ENCODE measurements at regions not wholly inside any gene's neighbourhood (a gene's known extent, or its start where the extent isn't known, plus 50 kb on each side); places are given as distances from the start of the nearest gene placed in this dataset.
"Not testable (repeated sequence)": the region's sequence is repeated elsewhere in the genome, so short reads cannot be mapped to it uniquely, and the experiment has no call there.

GRCh38 chr9:16062542-16063240 lies 509.8 kb downstream of the CCDC171 start:
- no peak for DNase-seq (ENCODE audit: low spot score)
- Mint-ChIP-seq H3K27ac (no peak overlapping the region), H3K4me3 (ENCODE audit: low read depth) (no peak overlapping the region), H3K27me3 (ENCODE audit: low read depth) (no peaks in the 10 kb centered on the region), H3K9me3 (no peaks in the 10 kb centered on the region), H3K36me3 (ENCODE audit: low read depth) (no peaks in the 10 kb centered on the region), H3K4me1 (ENCODE audit: low read depth) (peaks cover 7% of the 10 kb centered on the region)
- intact Hi-C loops (cut with micrococcal nuclease), result no loop called here

- no peak overlapping the region for H3K27ac Mint-ChIP-seq
- H3K36me3 Mint-ChIP-seq (ENCODE audit: low read depth), result no peaks in the 10 kb centered on the region
- intact Hi-C loops (cut with micrococcal nuclease), result no loop called here
- no peaks in the 10 kb centered on the region for H3K27me3 Mint-ChIP-seq (ENCODE audit: low read depth)
- peaks cover 4% of the 10 kb centered on the region for H3K4me1 Mint-ChIP-seq (ENCODE audit: low read depth)
- DNase-seq (ENCODE audit: low spot score), result no peak
- no peaks in the 10 kb centered on the region for H3K9me3 Mint-ChIP-seq
- H3K4me3 Mint-ChIP-seq (ENCODE audit: low read depth), result no peak overlapping the region
Measured at GRCh38 chr9:16063241-16063591, 510.4 kb downstream of the CCDC171 start.

- peaks cover 3% of the 10 kb centered on the region for H3K9me3 Mint-ChIP-seq
Measured at GRCh38 chr9:16064771-16065170, 511.9 kb downstream of the CCDC171 start.

GRCh38 chr9:16066201-16066600 lies 513.4 kb downstream of the CCDC171 start:
- H3K9me3 Mint-ChIP-seq; H3K4me3 Mint-ChIP-seq (ENCODE audit: low read depth); DNase-seq (ENCODE audit: low spot score); H3K27ac Mint-ChIP-seq; H3K36me3 Mint-ChIP-seq (ENCODE audit: low read depth); H3K27me3 Mint-ChIP-seq (ENCODE audit: low read depth); intact Hi-C loops (cut with micrococcal nuclease); H3K4me1 Mint-ChIP-seq (ENCODE audit: low read depth): not testable (repeated sequence)

More at GRCh38 chr9:16064771-16065170, 511.9 kb downstream of the CCDC171 start:
- no peak for DNase-seq (ENCODE audit: low spot score)
- Mint-ChIP-seq H3K4me3 (ENCODE audit: low read depth) (no peak overlapping the region), H3K36me3 (ENCODE audit: low read depth) (no peaks in the 10 kb centered on the region), H3K27ac (no peak overlapping the region), H3K27me3 (ENCODE audit: low read depth) (no peaks in the 10 kb centered on the region), H3K4me1 (ENCODE audit: low read depth) (no peaks in the 10 kb centered on the region)
- intact Hi-C loops (cut with micrococcal nuclease), result no loop called here

GRCh38 chr9:16068476-16068875 lies 515.6 kb downstream of the CCDC171 start:
- no peaks in the 10 kb centered on the region for H3K4me1 Mint-ChIP-seq (ENCODE audit: low read depth)
- DNase-seq (ENCODE audit: low spot score), result no peak

GRCh38 chr9:16069249-16069648 lies 516.4 kb downstream of the CCDC171 start:
- DNase-seq (ENCODE audit: low spot score), result no peak
- no peak overlapping the region for H3K27ac Mint-ChIP-seq
- intact Hi-C loops (cut with micrococcal nuclease), result no loop called here
- no peak overlapping the region for H3K4me3 Mint-ChIP-seq (ENCODE audit: low read depth)
- H3K9me3 Mint-ChIP-seq, result peaks cover 3% of the 10 kb centered on the region
- no peaks in the 10 kb centered on the region for H3K27me3 Mint-ChIP-seq (ENCODE audit: low read depth)
- no peaks in the 10 kb centered on the region for H3K36me3 Mint-ChIP-seq (ENCODE audit: low read depth)
- no peaks in the 10 kb centered on the region for H3K4me1 Mint-ChIP-seq (ENCODE audit: low read depth)

More at GRCh38 chr9:16068476-16068875, 515.6 kb downstream of the CCDC171 start:
- Mint-ChIP-seq H3K27ac (no peak overlapping the region), H3K27me3 (ENCODE audit: low read depth) (no peaks in the 10 kb centered on the region), H3K36me3 (ENCODE audit: low read depth) (no peaks in the 10 kb centered on the region), H3K9me3 (peaks cover 3% of the 10 kb centered on the region), H3K4me3 (ENCODE audit: low read depth) (no peak overlapping the region)
- intact Hi-C loops (cut with micrococcal nuclease), result no loop called here

- Mint-ChIP-seq H3K4me3 (ENCODE audit: low read depth) (no peak overlapping the region), H3K36me3 (ENCODE audit: low read depth) (no peaks in the 10 kb centered on the region), H3K27me3 (ENCODE audit: low read depth) (no peaks in the 10 kb centered on the region), H3K27ac (no peak overlapping the region), H3K9me3 (peaks cover 3% of the 10 kb centered on the region), H3K4me1 (ENCODE audit: low read depth) (no peaks in the 10 kb centered on the region)
- intact Hi-C loops (cut with micrococcal nuclease), result no loop called here
- DNase-seq (ENCODE audit: low spot score), result no peak
Measured at GRCh38 chr9:16069671-16070454, 517.0 kb downstream of the CCDC171 start.

GRCh38 chr9:16070455-16071145 lies 517.8 kb downstream of the CCDC171 start:
- DNase-seq (ENCODE audit: low spot score), result no peak
- Mint-ChIP-seq H3K4me3 (ENCODE audit: low read depth) (no peak overlapping the region), H3K27me3 (ENCODE audit: low read depth) (no peaks in the 10 kb centered on the region), H3K4me1 (ENCODE audit: low read depth) (no peaks in the 10 kb centered on the region), H3K9me3 (peaks cover 3% of the 10 kb centered on the region), H3K27ac (no peak overlapping the region), H3K36me3 (ENCODE audit: low read depth) (no peaks in the 10 kb centered on the region)
- intact Hi-C loops (cut with micrococcal nuclease), result no loop called here

- no peaks in the 10 kb centered on the region for H3K36me3 Mint-ChIP-seq (ENCODE audit: low read depth)
- intact Hi-C loops (cut with micrococcal nuclease), result no loop called here
- H3K27ac Mint-ChIP-seq, result no peak overlapping the region
- no peaks in the 10 kb centered on the region for H3K4me1 Mint-ChIP-seq (ENCODE audit: low read depth)
- H3K9me3 Mint-ChIP-seq, result peaks cover 3% of the 10 kb centered on the region
- H3K27me3 Mint-ChIP-seq (ENCODE audit: low read depth), result no peaks in the 10 kb centered on the region
- no peak for DNase-seq (ENCODE audit: low spot score)
- H3K4me3 Mint-ChIP-seq (ENCODE audit: low read depth), result no peak overlapping the region
Measured at GRCh38 chr9:16071400-16071799, 518.6 kb downstream of the CCDC171 start.

GRCh38 chr9:16074963-16075362 lies 522.1 kb downstream of the CCDC171 start:
- Mint-ChIP-seq H3K27me3 (ENCODE audit: low read depth) (no peaks in the 10 kb centered on the region), H3K4me1 (ENCODE audit: low read depth) (no peaks in the 10 kb centered on the region), H3K27ac (no peak overlapping the region), H3K4me3 (ENCODE audit: low read depth) (no peak overlapping the region), H3K36me3 (ENCODE audit: low read depth) (no peaks in the 10 kb centered on the region), H3K9me3 (no peaks in the 10 kb centered on the region)
- intact Hi-C loops (cut with micrococcal nuclease), result no loop called here
- no peak for DNase-seq (ENCODE audit: low spot score)

GRCh38 chr9:16075696-16076095 lies 522.9 kb downstream of the CCDC171 start:
- H3K4me1 Mint-ChIP-seq (ENCODE audit: low read depth), result no peaks in the 10 kb centered on the region
- no peak overlapping the region for H3K4me3 Mint-ChIP-seq (ENCODE audit: low read depth)
- no peak overlapping the region for H3K27ac Mint-ChIP-seq
- DNase-seq (ENCODE audit: low spot score), result no peak
- no peaks in the 10 kb centered on the region for H3K9me3 Mint-ChIP-seq
- no peaks in the 10 kb centered on the region for H3K27me3 Mint-ChIP-seq (ENCODE audit: low read depth)
- intact Hi-C loops (cut with micrococcal nuclease), result no loop called here
- H3K36me3 Mint-ChIP-seq (ENCODE audit: low read depth), result no peaks in the 10 kb centered on the region

GRCh38 chr9:16076511-16076910 lies 523.7 kb downstream of the CCDC171 start:
- Mint-ChIP-seq H3K27me3 (ENCODE audit: low read depth) (no peaks in the 10 kb centered on the region), H3K4me3 (ENCODE audit: low read depth) (no peak overlapping the region), H3K4me1 (ENCODE audit: low read depth) (no peaks in the 10 kb centered on the region), H3K9me3 (no peaks in the 10 kb centered on the region), H3K36me3 (ENCODE audit: low read depth) (no peaks in the 10 kb centered on the region), H3K27ac (no peak overlapping the region)
- intact Hi-C loops (cut with micrococcal nuclease), result no loop called here
- DNase-seq (ENCODE audit: low spot score), result no peak

GRCh38 chr9:16082796-16083195 lies 530.0 kb downstream of the CCDC171 start:
- Mint-ChIP-seq H3K4me3 (ENCODE audit: low read depth) (no peak overlapping the region), H3K27me3 (ENCODE audit: low read depth) (no peaks in the 10 kb centered on the region), H3K36me3 (ENCODE audit: low read depth) (no peaks in the 10 kb centered on the region), H3K27ac (no peak overlapping the region), H3K4me1 (ENCODE audit: low read depth) (no peaks in the 10 kb centered on the region), H3K9me3 (peaks cover 6% of the 10 kb centered on the region)
- intact Hi-C loops (cut with micrococcal nuclease), result no loop called here
- DNase-seq (ENCODE audit: low spot score), result no peak

Data from activated T-helper 2 cell treated with anti-CD3 and anti-CD28 coated beads, Interferon-gamma antibody, Interleukin-2, Interleukin-4, amounts not matched to agents 10 μg/mL and 5 μg/mL and 100 μg/mL, durations not matched to agents 14 hours and 24 hours and 36 hours (primary cell).